ENCODE measurements at regions not wholly inside any gene's neighbourhood (a gene's known extent, or its start where the extent isn't known, plus 50 kb on each side); places are given as distances from the start of the nearest gene placed in this dataset.

- no peak for TF ChIP-seq GABPB1 (CRISPR knock-in tag; IDR thresholded peaks at IDR 0.05)
- no peak for TF ChIP-seq CDX4 (CRISPR knock-in tag; IDR thresholded peaks at IDR 0.05; ENCODE audit: borderline replicate concordance)
Observed at GRCh38 chr12:66915306-66915904, 236.5 kb upstream of the GRIP1 start (continued).

- H3K27ac Mint-ChIP-seq, result no peak overlapping the region
- H3K36me3 Mint-ChIP-seq, result peaks cover 8% of the 10 kb centered on the region
- CTCF ChIA-PET, result no interaction called here
- DNase-seq (ENCODE audit: low spot score) (no peak), ATAC-seq (no peak)
- peaks cover 9% of the 10 kb centered on the region for H3K4me1 Mint-ChIP-seq
- TF ChIP-seq GTF2I (CRISPR knock-in tag; conservative IDR thresholded peaks at IDR 0.05), result no peak
- no peak for TF ChIP-seq ZSCAN18 (CRISPR knock-in tag; IDR thresholded peaks at IDR 0.05)
- no peak for TF ChIP-seq ZNF232 (CRISPR knock-in tag; IDR thresholded peaks at IDR 0.05)
- no peak for TF ChIP-seq CREB1 (CRISPR knock-in tag; IDR thresholded peaks at IDR 0.05)
- H3K4me3 Mint-ChIP-seq, result no peak overlapping the region
- POLR2A ChIA-PET, result no interaction called here
- H3K9me3 Mint-ChIP-seq, result peaks cover 10% of the 10 kb centered on the region
- H3K27me3 Mint-ChIP-seq (ENCODE audit: low read depth), result no peaks in the 10 kb centered on the region
Observed at GRCh38 chr12:66916189-66916588, 237.3 kb upstream of the GRIP1 start.

GRCh38 chr12:66919466-66919865 is 240.6 kb upstream of the GRIP1 start:
- ChIA-PET CTCF (no interaction called here), POLR2A (no interaction called here)
- H3K9me3 Mint-ChIP-seq, result 0 out of 2 replicates have a peak, but pooled peaks cover 2% of the 10 kb centered on the region
- H3K36me3 Mint-ChIP-seq, result no peaks in the 10 kb centered on the region
- H3K4me1 Mint-ChIP-seq, result peaks cover 9% of the 10 kb centered on the region
- no peaks in the 10 kb centered on the region for H3K27me3 Mint-ChIP-seq (ENCODE audit: low read depth)
- no peak overlapping the region for H3K27ac Mint-ChIP-seq
- H3K4me3 Mint-ChIP-seq, result no peak overlapping the region
- no peak for ATAC-seq
- DNase-seq (ENCODE audit: low spot score), result no peak
- TF ChIP-seq USF2 (CRISPR knock-in tag; IDR thresholded peaks at IDR 0.05) (no peak), ZNF416 (CRISPR knock-in tag; IDR thresholded peaks at IDR 0.05) (no peak), NR3C1 (CRISPR knock-in tag; conservative IDR thresholded peaks at IDR 0.05; ENCODE audit: low read depth) (no peak), ELF4 (CRISPR knock-in tag; IDR thresholded peaks at IDR 0.05; ENCODE audit: low read depth) (no peak), JAZF1 (CRISPR knock-in tag; IDR thresholded peaks at IDR 0.05) (no peak), PRRX2 (CRISPR knock-in tag; IDR thresholded peaks at IDR 0.05) (no peak), ZNF423 (CRISPR knock-in tag; IDR thresholded peaks at IDR 0.05) (no peak), ATF1 (CRISPR knock-in tag; IDR thresholded peaks at IDR 0.05) (no peak), NR2C2 (CRISPR knock-in tag; IDR thresholded peaks at IDR 0.05) (no peak)

- Mint-ChIP-seq H3K36me3 (no peaks in the 10 kb centered on the region), H3K4me1 (peaks cover 6% of the 10 kb centered on the region)
- DNase-seq (ENCODE audit: low spot score), result no peak
Observed at GRCh38 chr12:66920205-66920604, 241.3 kb upstream of the GRIP1 start.

More at GRCh38 chr12:66920205-66920604, 241.3 kb upstream of the GRIP1 start:
- no peak for TF ChIP-seq OVOL2 (CRISPR knock-in tag; IDR thresholded peaks at IDR 0.05; ENCODE audit: borderline replicate concordance)
- TF ChIP-seq ZNF512 (CRISPR knock-in tag; IDR thresholded peaks at IDR 0.05; ENCODE audit: borderline replicate concordance), result no peak
- Mint-ChIP-seq H3K9me3 (0 out of 2 replicates have a peak, but pooled peaks cover 2% of the 10 kb centered on the region), H3K27ac (no peak overlapping the region), H3K27me3 (ENCODE audit: low read depth) (no peaks in the 10 kb centered on the region), H3K4me3 (no peak overlapping the region)
- ATAC-seq, result no peak
- CTCF ChIA-PET, result no interaction called here
- POLR2A ChIA-PET, result no interaction called here
